ENCODE measurements at regions not wholly inside any gene's neighbourhood (a gene's known extent, or its start where the extent isn't known, plus 50 kb on each side); places are given as distances from the start of the nearest gene placed in this dataset.

GRCh38 chr6:92159046-92159445 lies 1260.3 kb downstream of the EPHA7 start (continued):
- TF ChIP-seq EGR1 (IDR thresholded peaks at IDR 0.05; ENCODE audit: low read depth in 2 of 2) (no peak), MAX (IDR thresholded peaks at IDR 0.05) (no peak), RXRA (IDR thresholded peaks at IDR 0.05) (no peak), SP1 (IDR thresholded peaks at IDR 0.05) (no peak), YY1 (IDR thresholded peaks at IDR 0.05) (no peak), REST (IDR thresholded peaks at IDR 0.05) (no peak)

- TF ChIP-seq RXRA (IDR thresholded peaks at IDR 0.05) (no peak), RAD21 (IDR thresholded peaks at IDR 0.05) (no peak), TAF1 (conservative IDR thresholded peaks at IDR 0.05) (no peak), HNF4G (IDR thresholded peaks at IDR 0.05) (no peak), GABPA (IDR thresholded peaks at IDR 0.05 in 1 of 2, conservative IDR thresholded peaks at IDR 0.05 in 1 of 2) (no peak), HNF4A (conservative IDR thresholded peaks at IDR 0.05) (no peak), JUND (IDR thresholded peaks at IDR 0.05) (no peak)
- no peak overlapping the region for H3K4me3 ChIP-seq (ENCODE audit: low read depth in 1 of 3, low read length in 3 of 3)
- no peak overlapping the region for H3K27ac ChIP-seq (ENCODE audit: low read depth in 1 of 2, low read length in 2 of 2)
- no peak for DNase-seq (ENCODE audit: low spot score)
- H3K4me1 ChIP-seq (ENCODE audit: control insufficient read depth in 4 of 4, insufficient read depth in 4 of 4, low read length in 3 of 4), result no peaks in the 10 kb centered on the region
- H3K9ac ChIP-seq (ENCODE audit: low read depth in 1 of 2, low read length in 2 of 2), result no peak overlapping the region
- no peaks in the 10 kb centered on the region for H3K9me3 ChIP-seq (ENCODE audit: control insufficient read depth in 4 of 4, low read length in 3 of 4)
- no peaks in the 10 kb centered on the region for H3K27me3 ChIP-seq (ENCODE audit: control insufficient read depth in 4 of 4, insufficient read depth in 4 of 4, low read length in 3 of 4)
- no peaks in the 10 kb centered on the region for H3K36me3 ChIP-seq (ENCODE audit: control insufficient read depth in 4 of 4, insufficient read depth in 3 of 4, low read depth in 1 of 4, low read length in 3 of 4)
These were observed 1268.8 kb downstream of the EPHA7 start for GRCh38 chr6:92150553-92150952.

- H3K27me3 ChIP-seq (ENCODE audit: control insufficient read depth in 4 of 4, insufficient read depth in 4 of 4, low read length in 3 of 4), result no peaks in the 10 kb centered on the region
- H3K9me3 ChIP-seq (ENCODE audit: control insufficient read depth in 4 of 4, low read length in 3 of 4), result no peaks in the 10 kb centered on the region
- WGBS, result 84% methylated on average over 1 of the region's 1 CpG
- H3K27ac ChIP-seq (ENCODE audit: low read depth in 1 of 2, low read length in 2 of 2), result no peak overlapping the region
- H3K4me1 ChIP-seq (ENCODE audit: control insufficient read depth in 4 of 4, insufficient read depth in 4 of 4, low read length in 3 of 4), result no peaks in the 10 kb centered on the region
- no peak overlapping the region for H3K9ac ChIP-seq (ENCODE audit: low read depth in 1 of 2, low read length in 2 of 2)
- DNase-seq (ENCODE audit: low spot score), result no peak
- no peak for TF ChIP-seq HNF4A (conservative IDR thresholded peaks at IDR 0.05)
- no peak for TF ChIP-seq GABPA (IDR thresholded peaks at IDR 0.05 in 1 of 2, conservative IDR thresholded peaks at IDR 0.05 in 1 of 2)
- TF ChIP-seq TAF1 (conservative IDR thresholded peaks at IDR 0.05), result no peak
- TF ChIP-seq REST (IDR thresholded peaks at IDR 0.05), result no peak
- no peak for TF ChIP-seq ZBTB33 (IDR thresholded peaks at IDR 0.05)
- no peak for TF ChIP-seq HNF4G (IDR thresholded peaks at IDR 0.05)
- no peak for TF ChIP-seq JUND (IDR thresholded peaks at IDR 0.05)
- no peak for TF ChIP-seq RAD21 (IDR thresholded peaks at IDR 0.05)
- TF ChIP-seq RXRA (IDR thresholded peaks at IDR 0.05), result no peak
- TF ChIP-seq ATF3 (IDR thresholded peaks at IDR 0.05), result no peak
- H3K4me3 ChIP-seq (ENCODE audit: low read depth in 1 of 3, low read length in 3 of 3), result no peak overlapping the region
- H3K36me3 ChIP-seq (ENCODE audit: control insufficient read depth in 4 of 4, insufficient read depth in 3 of 4, low read depth in 1 of 4, low read length in 3 of 4), result no peaks in the 10 kb centered on the region
These were observed 1272.1 kb downstream of the EPHA7 start for GRCh38 chr6:92147246-92147645.

Data from liver (tissue), 7 donors.